ENCODE measurements at regions not wholly inside any gene's neighbourhood (a gene's known extent, or its start where the extent isn't known, plus 50 kb on each side); places are given as distances from the start of the nearest gene placed in this dataset.

GRCh38 chr2:147198651-147199171 lies 646.1 kb upstream of the ACVR2A start:
- no peak overlapping the region for H3K4me3 ChIP-seq (ENCODE audit: control insufficient read depth, low read depth, low read length)
- TF ChIP-seq, protein P1, sequence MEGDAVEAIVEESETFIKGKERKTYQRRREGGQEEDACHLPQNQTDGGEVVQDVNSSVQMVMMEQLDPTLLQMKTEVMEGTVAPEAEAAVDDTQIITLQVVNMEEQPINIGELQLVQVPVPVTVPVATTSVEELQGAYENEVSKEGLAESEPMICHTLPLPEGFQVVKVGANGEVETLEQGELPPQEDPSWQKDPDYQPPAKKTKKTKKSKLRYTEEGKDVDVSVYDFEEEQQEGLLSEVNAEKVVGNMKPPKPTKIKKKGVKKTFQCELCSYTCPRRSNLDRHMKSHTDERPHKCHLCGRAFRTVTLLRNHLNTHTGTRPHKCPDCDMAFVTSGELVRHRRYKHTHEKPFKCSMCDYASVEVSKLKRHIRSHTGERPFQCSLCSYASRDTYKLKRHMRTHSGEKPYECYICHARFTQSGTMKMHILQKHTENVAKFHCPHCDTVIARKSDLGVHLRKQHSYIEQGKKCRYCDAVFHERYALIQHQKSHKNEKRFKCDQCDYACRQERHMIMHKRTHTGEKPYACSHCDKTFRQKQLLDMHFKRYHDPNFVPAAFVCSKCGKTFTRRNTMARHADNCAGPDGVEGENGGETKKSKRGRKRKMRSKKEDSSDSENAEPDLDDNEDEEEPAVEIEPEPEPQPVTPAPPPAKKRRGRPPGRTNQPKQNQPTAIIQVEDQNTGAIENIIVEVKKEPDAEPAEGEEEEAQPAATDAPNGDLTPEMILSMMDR (IDR thresholded peaks at IDR 0.05; ENCODE audit: control insufficient read depth, insufficient read depth, low read depth, low read length, missing control alignments) = no peak
- no peak for DNase-seq (ENCODE audit: low read depth)

DNA sequence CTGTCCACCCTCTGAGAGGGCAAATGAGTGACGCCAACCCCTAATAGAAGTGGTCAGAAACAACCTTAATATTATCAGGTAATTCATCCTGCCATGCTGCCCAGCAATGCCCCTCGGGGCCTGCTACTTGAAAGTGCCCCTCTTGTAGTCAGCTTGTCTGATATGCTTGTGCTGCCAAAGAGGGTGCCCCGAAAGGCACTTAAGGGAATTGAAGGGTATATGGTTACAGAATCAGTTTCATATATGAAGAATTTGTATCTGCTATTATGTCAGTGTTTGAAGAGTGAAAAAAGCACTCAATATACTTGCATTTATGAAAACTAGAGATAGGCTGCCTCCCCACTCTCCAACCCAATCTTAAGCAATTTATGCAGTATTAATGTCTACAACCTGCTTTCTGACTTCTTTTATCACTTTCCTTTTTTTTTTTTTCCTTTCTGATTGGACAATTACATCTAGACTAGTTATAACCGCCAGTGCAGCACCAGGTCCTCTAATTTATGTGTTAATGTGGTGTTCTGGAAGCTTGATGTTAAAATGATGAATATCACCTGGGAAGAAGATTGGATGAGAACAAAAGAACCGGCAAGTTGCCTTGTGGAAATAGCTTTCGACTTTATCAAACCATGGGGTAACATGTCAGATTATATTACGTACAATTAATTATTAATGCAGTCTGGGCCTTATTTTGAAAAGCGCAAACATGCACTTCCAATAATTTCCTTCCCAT lies 646.9 kb upstream of the ACVR2A start:
- no peak overlapping the region for H3K4me3 ChIP-seq (ENCODE audit: control insufficient read depth, low read depth, low read length)
- TF ChIP-seq, protein P1 (IDR thresholded peaks at IDR 0.05; ENCODE audit: control insufficient read depth, insufficient read depth, low read depth, low read length, missing control alignments) = no peak
- DNase-seq (ENCODE audit: low read depth) = no peak

GRCh38 chr2:147182260-147182659 lies 662.6 kb upstream of the ACVR2A start:
- TF ChIP-seq, protein P1 (IDR thresholded peaks at IDR 0.05; ENCODE audit: control insufficient read depth, insufficient read depth, low read depth, low read length, missing control alignments) = no peak
- DNase-seq (ENCODE audit: low read depth) = no peak
- H3K4me3 ChIP-seq (ENCODE audit: control insufficient read depth, low read depth, low read length) = no peak overlapping the region

DNA sequence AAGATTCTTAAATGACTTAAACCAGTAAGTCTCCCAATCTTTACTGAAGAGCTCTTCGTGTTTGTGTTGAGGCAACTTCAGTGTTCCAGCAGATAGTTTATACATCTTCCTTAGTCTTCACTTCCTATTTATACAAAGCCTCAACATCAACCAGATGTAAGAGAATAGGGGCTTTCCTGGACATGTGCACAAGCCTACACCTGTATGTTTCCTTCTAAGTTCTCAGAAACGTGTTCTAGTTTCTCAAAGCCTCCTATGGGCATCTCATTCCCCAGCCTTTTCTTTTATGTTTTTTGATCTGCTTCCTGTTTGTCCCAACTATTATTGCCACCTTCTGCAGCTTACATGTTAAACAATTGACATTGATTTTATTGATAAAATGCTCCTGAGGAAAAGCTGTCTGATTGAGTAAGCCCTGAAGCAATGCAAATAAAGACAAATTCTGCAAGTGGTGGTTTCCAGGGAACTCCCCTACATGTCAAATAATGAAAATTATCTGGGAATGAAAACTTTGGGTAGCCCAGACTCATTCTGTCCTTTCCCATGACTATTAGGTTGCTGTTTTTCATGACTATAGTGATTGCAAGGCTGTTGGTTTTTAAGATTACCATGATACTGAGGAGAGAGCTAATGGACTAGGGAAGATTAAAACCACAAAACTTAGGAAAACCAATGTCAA lies 663.3 kb upstream of the ACVR2A start:
- TF ChIP-seq, protein P1 (IDR thresholded peaks at IDR 0.05; ENCODE audit: control insufficient read depth, insufficient read depth, low read depth, low read length, missing control alignments) = no peak
- H3K4me3 ChIP-seq (ENCODE audit: control insufficient read depth, low read depth, low read length) = no peak overlapping the region
- no peak for DNase-seq (ENCODE audit: low read depth)

- no peak overlapping the region for H3K4me3 ChIP-seq (ENCODE audit: control insufficient read depth, low read depth, low read length)
- no peak for DNase-seq (ENCODE audit: low read depth)
- TF ChIP-seq, protein P1 (IDR thresholded peaks at IDR 0.05; ENCODE audit: control insufficient read depth, insufficient read depth, low read depth, low read length, missing control alignments) = no peak
Measured at GRCh38 chr2:147177071-147177857, 667.6 kb upstream of the ACVR2A start.

GRCh38 chr2:147174824-147175254 lies 670.0 kb upstream of the ACVR2A start:
- no peak overlapping the region for H3K4me3 ChIP-seq (ENCODE audit: control insufficient read depth, low read depth, low read length)
- TF ChIP-seq, protein P1 (IDR thresholded peaks at IDR 0.05; ENCODE audit: control insufficient read depth, insufficient read depth, low read depth, low read length, missing control alignments) = no peak
- no peak for DNase-seq (ENCODE audit: low read depth)
